ENCODE measurements at regions not wholly inside any gene's neighbourhood (a gene's known extent, or its start where the extent isn't known, plus 50 kb on each side); places are given as distances from the start of the nearest gene placed in this dataset.

GRCh38 chr5:148911386-148911785, 85.0 kb downstream of the ADRB2 start:
- CTCF ChIA-PET: interaction anchor here (0.7 to 2.3 kb wide), 9 partner anchors 12 to 203 kb away, joined by 3 to 7 read pairs (median 4); no protein-coding TSS in a partner anchor
- H3K4me3 ChIP-seq (ENCODE audit: low read depth, low read length): no peak overlapping the region
- no peak for DNase-seq (ENCODE audit: low read depth, low spot score)
- POLR2A ChIA-PET: no interaction called here
- no peak for TF ChIP-seq CTCF (IDR thresholded peaks at IDR 0.05; ENCODE audit: insufficient read depth, low read length, missing control alignments)

GRCh38 chr5:148912146-148912545, 85.7 kb downstream of the ADRB2 start:
- DNase-seq (ENCODE audit: low read depth, low spot score): no peak
- no peak for TF ChIP-seq CTCF (IDR thresholded peaks at IDR 0.05; ENCODE audit: insufficient read depth, low read length, missing control alignments)
- POLR2A ChIA-PET: no interaction called here
- CTCF ChIA-PET: interaction anchor here (0.8 to 2.3 kb wide), 7 partner anchors 13 to 173 kb away, joined by 3 to 7 read pairs (median 4); no protein-coding TSS in a partner anchor
- H3K4me3 ChIP-seq (ENCODE audit: low read depth, low read length): no peak overlapping the region

- H3K4me3 ChIP-seq (ENCODE audit: low read depth, low read length): peak overlapping the region; percentile 13
- ChIA-PET POLR2A (no interaction called here), CTCF (interaction anchor here (0.8 to 2.3 kb wide), 10 partner anchors 15 to 202 kb away, joined by 3 to 7 read pairs (median 4); no protein-coding TSS in a partner anchor)
- peak; percentile 93 for DNase-seq (ENCODE audit: low read depth, low spot score)
- TF ChIP-seq CTCF (IDR thresholded peaks at IDR 0.05; ENCODE audit: insufficient read depth, low read length, missing control alignments): peak; percentile 23
Observed at GRCh38 chr5:148912714-148913398, 86.4 kb downstream of the ADRB2 start.

- no peak for DNase-seq (ENCODE audit: low read depth, low spot score)
- H3K4me3 ChIP-seq (ENCODE audit: low read depth, low read length): no peak overlapping the region
- no peak for TF ChIP-seq CTCF (IDR thresholded peaks at IDR 0.05; ENCODE audit: insufficient read depth, low read length, missing control alignments)
- ChIA-PET POLR2A (interaction anchor here (0.7 kb wide), 1 partner anchor 89 kb away, joined by 3 read pairs; no protein-coding TSS in a partner anchor), CTCF (interaction anchor here (0.8 to 2.8 kb wide), 9 partner anchors 44 to 201 kb away, joined by 3 to 10 read pairs (median 4); no protein-coding TSS in a partner anchor)
Observed at GRCh38 chr5:148913493-148913892, 87.1 kb downstream of the ADRB2 start.

- ChIA-PET CTCF (interaction anchor here (0.9 to 2.8 kb wide), 8 partner anchors 44 to 201 kb away, joined by 3 to 10 read pairs (median 4); no protein-coding TSS in a partner anchor), POLR2A (interaction anchor here (0.6 to 1.2 kb wide), 5 partner anchors 13 to 88 kb away, joined by 3 read pairs; no protein-coding TSS in a partner anchor)
- no peak for TF ChIP-seq CTCF (IDR thresholded peaks at IDR 0.05; ENCODE audit: insufficient read depth, low read length, missing control alignments)
- no peak overlapping the region for H3K4me3 ChIP-seq (ENCODE audit: low read depth, low read length)
- DNase-seq (ENCODE audit: low read depth, low spot score): peak; percentile 91
Observed at GRCh38 chr5:148913985-148914431, 87.6 kb downstream of the ADRB2 start.

GRCh38 chr5:148915224-148915817, 88.9 kb downstream of the ADRB2 start:
- ChIA-PET POLR2A (no interaction called here), CTCF (interaction anchor here (1.0 to 2.8 kb wide), 5 partner anchors 9 to 120 kb away, joined by 3 to 10 read pairs (median 4); no protein-coding TSS in a partner anchor)
- no peak for TF ChIP-seq CTCF (IDR thresholded peaks at IDR 0.05; ENCODE audit: insufficient read depth, low read length, missing control alignments)
- H3K4me3 ChIP-seq (ENCODE audit: low read depth, low read length): no peak overlapping the region
- no peak for DNase-seq (ENCODE audit: low read depth, low spot score)
